HG03342 (cell line): ENCODE measurements at regions not wholly inside any gene's neighbourhood (a gene's known extent, or its start where the extent isn't known, plus 50 kb on each side); places are given as distances from the start of the nearest gene placed in this dataset.

Experiments used
- ATAC-seq: cut with Tn5 transposase; IDR thresholded peaks from one replicate; pipeline ENCODE4 v1.9.1; 2021; ENCODE audit warnings: mild to moderate bottlenecking, moderate library complexity; ENCODE audit not compliant: unreplicated experiment

GRCh38 chr18:43875511-43875910, 598.2 kb upstream of the SYT4 start:
- no peak for ATAC-seq

DNA sequence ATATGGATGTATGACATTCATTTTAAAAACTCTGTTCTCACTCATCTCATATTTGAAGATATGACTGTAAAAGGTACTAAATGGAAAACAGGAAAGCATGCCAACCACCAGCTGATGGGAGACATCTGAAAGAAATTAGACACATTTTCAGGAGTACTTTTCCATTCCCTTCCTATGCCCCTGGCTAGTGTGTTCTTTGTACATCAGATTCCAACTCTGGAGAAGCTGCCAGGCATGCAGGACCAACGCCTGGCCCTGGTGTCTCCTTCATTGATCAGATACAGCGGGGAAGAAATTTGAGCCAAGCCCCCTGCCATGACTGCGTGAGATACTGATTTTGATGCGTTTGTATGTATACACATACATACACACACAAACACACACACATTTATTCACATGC, 599.0 kb upstream of the SYT4 start:
- no peak for ATAC-seq

DNA sequence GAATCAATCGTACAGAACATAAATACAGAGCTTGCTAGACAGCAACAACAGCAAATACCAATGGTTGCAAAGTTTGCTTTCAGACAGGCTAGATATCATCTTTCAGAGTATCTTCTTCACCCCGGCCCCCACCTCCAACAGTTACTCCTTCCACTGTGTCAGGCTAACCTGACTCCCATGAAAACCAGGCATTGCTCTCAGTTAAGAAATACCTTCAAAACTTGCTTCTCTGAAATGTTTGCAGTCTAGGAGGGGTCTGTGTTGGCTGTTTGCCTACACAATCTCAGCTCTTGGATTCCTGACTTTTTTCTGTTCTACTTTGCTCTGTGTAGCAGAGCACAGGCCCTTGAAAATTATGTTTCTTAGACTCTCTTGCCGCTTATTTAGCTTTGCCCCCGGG, 599.5 kb upstream of the SYT4 start:
- ATAC-seq, result no peak

GRCh38 chr18:43877616-43878321, 600.5 kb upstream of the SYT4 start:
- ATAC-seq, result no peak

DNA sequence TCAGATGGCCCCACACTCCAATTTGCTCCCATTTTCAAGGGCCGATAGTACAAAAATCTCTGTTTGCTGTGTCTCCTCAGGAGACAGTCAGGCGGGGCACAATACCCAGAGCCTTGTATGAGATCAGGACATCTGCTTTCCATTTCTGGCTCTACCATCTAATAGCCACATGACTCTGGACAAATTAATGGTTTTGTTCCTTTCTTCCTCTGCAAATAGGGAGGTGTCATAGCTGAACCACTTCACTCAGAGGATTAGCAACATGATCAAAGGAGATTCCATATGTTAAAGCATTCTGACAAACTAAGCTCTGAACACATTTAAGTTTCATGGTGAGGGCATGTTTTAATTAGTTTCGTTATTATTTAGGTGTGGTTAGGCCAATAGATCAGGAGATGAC, 602.1 kb upstream of the SYT4 start:
- ATAC-seq, result no peak

DNA sequence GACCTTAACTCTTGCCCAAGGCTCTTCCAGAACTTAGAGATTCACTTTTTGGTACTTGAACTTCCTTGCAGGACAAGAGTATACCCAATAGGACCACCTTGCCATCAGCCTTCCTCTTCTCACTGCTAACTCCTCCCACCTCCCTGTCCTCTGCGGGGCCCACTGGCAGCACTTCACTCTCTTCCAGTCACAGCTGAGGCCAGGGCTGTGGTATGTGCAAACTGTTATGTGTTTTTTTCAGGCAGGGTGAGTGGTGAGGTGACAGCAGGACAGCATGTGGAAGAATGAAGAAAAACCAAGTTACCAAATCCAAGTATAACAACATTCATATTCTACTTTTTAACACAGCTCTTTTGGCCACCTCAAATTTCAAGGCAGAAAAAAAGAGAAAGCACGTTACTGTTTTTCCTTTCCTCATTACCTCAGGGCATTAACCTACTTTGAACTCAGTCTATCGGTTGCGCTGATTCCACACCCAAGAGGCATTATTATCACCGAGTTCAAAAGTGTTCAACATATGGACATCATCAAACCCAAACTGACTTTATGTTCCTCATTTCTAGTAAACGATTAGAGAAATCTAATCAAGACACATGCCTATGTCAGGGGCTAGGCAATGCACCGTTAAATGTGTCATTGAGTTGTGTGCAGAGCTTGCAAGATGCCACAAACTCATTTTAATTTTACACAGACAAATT, 605.2 kb upstream of the SYT4 start:
- ATAC-seq, result no peak

DNA sequence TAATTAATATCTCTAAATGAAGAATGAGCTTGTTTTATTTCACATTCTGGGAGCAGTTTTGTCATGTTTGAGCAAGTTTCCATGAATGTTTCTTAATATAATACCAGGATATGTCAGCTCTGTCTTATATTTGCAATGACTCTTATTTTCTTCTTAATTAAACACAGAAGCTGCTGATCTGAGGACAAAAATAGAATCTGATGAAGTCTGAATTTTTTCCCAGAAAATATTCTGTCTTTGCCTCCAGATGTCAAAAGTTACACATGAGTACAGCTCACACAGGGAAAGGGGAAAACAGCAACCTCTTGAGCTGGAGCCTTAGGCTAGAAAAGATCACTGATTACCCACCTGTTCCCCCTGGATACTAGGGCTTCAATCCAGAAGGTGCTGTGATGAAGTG, 606.6 kb upstream of the SYT4 start:
- no peak for ATAC-seq

DNA sequence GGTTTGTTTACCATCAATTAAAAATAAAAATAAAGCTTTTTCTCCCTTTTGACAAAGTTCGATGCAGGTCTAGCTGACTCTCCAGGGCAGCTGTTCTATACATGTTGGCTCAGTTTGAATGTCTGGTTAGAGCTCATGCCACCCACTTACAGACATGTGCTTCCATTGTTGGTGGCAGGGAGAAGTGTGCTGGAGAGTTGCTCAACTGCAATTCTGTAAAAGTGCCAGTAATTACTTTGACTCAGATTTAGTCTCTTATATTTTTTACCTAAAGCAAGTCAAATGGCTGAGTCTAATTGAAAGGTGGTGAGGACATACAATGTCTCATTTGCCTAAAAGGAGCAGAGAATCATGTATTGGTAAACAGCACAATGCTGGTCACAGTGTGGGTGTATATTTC, 609.1 kb upstream of the SYT4 start:
- no peak for ATAC-seq

GRCh38 chr18:43887491-43887890, 610.2 kb upstream of the SYT4 start:
- no peak for ATAC-seq

GRCh38 chr18:43888598-43888997, 611.3 kb upstream of the SYT4 start:
- no peak for ATAC-seq

GRCh38 chr18:43893001-43893637, 615.8 kb upstream of the SYT4 start:
- ATAC-seq, result no peak

DNA sequence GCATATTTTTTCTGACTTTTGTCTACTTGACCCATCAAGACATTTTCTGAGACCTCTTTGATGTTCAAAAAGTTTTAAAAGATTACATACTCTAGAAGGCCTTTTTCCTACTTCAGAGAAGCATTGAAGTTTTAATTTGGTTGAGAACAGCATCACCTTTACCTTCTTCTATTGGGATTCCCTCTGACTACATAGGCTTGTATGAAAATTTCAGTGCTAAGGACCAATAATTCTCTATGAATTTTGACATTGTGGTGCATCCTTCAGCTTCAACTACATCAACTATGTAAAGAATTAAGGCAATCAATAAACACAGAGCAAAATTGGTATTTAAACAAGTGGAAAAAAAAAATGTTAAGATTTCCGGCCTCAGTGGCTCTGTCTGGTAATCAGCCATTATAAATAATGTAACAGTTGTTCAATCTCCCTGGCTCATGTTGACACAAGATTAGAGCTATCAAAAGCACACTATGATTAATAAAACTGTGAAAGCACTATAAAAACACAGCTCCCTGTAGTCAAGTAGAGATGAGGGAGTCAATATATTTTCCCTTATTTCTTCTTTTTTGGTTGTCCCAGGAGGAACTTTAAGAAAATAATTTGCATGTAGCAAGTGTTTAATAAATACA, 627.0 kb upstream of the SYT4 start:
- no peak for ATAC-seq

DNA sequence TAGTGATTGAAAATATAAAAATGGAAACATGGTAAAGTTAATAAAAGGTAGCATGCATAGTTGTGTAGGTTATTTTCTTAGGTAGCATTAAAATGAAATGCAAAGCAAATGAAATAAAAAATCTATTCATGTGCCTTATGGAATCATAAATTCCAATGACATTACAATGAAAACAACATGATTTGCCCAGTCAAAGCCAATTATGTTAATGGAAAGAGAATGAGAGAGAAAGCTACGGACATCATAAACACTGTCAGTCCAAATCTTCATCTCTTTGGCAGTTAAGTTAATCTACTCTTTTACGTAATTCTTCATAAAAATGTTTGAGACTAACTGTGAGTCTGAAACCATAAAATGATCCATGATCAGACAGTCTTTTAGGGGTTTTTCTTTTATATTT, 636.7 kb upstream of the SYT4 start:
- no peak for ATAC-seq

DNA sequence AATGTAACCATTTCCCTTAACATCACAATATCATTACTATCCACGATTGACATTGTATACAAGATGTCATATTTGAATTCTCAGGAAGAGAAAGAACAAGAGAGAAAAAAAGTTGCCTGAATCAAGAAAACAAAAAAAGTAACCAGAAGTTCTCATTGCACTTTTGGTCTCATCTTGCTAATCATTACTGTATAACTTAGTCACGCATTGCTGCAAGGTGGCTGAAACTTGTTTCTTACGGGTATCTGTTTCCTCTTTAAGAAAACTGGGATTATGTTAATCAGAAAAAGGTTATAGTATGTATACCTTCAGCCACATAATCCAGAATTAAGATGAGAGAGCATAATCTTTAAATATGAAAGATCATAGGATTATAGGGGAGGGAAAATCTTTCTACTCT, 639.7 kb upstream of the SYT4 start:
- ATAC-seq, result no peak

DNA sequence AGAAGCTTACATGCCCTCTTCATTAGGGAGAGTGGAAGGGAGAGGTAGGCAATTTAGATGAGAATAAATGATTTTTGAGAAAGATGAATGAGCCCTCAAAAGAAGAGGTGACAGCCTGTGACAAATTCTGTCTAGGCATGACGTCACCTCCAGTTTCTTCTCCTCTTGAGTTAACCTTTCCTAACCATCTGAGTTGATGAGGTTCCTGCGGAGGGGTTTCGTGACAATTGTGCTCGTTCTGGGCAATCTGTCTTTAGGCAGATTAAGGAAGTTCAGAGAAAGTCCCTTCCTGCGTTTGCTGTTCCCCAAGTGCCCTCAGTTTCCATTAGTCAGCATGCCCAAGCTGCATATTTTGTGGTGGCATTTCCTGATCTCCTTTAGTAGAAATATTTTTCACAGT, 640.2 kb upstream of the SYT4 start:
- ATAC-seq, result no peak

DNA sequence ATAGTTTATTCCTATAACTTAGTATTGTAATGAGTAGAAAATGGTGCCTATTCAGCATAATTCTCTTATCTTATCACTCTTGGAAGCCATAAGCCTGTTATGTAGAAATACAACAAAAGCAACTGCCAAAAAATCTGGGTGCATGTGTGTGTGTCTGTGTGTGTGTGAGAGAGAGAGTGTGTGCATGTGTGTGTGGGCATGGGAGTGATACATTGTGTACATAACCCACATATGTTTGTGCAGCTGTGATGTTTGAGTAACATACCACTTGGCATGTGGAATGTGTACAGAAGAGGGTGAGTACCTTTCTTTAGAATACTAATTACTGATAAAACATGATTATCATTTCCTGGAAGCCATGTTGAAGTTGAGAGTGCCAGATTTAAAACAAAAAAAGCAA, 642.3 kb upstream of the SYT4 start:
- ATAC-seq, result no peak

GRCh38 chr18:43931439-43931838, 654.1 kb upstream of the SYT4 start:
- no peak for ATAC-seq

- no peak for ATAC-seq
These were observed 654.9 kb upstream of the SYT4 start for GRCh38 chr18:43932140-43932539.

GRCh38 chr18:43933177-43933576, 655.9 kb upstream of the SYT4 start:
- no peak for ATAC-seq

DNA sequence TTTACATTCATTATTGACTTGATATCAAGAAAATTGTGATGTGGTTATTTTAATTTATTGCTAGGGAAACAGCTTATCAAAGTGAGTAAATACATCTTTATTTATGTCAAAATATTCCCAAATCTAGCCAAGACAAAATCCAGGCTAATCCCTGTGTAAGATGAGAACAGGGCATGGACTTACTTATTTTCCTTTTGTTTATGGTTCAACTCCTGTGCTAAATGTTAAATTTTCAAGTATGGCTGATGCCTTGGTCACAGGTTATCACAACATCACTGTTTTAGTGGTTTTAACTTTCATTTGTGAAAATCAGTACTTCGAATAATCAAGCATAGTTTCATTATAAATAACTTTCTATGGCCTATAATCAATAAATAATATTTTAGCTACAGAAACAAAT, 657.0 kb upstream of the SYT4 start:
- ATAC-seq, result no peak

GRCh38 chr18:43934781-43935471, 657.6 kb upstream of the SYT4 start:
- no peak for ATAC-seq
